ENCODE measurements at regions not wholly inside any gene's neighbourhood (a gene's known extent, or its start where the extent isn't known, plus 50 kb on each side); places are given as distances from the start of the nearest gene placed in this dataset.

- TF ChIP-seq CTCF (IDR thresholded peaks at IDR 0.05): no peak
- TF ChIP-seq POLR2A (IDR thresholded peaks at IDR 0.05): no peak
- TF ChIP-seq POLR2AphosphoS5 (IDR thresholded peaks at IDR 0.05): no peak
Measured at GRCh38 chr11:11217929-11218628, 135.0 kb downstream of the CSNK2A3 start.

All from stomach (tissue), 4 donors.